ENCODE measurements at regions not wholly inside any gene's neighbourhood (a gene's known extent, or its start where the extent isn't known, plus 50 kb on each side); places are given as distances from the start of the nearest gene placed in this dataset.

GRCh38 chr4:52423967-52424366, 235.1 kb downstream of the USP46 start:
- Histone ChIP-seq H3K4me2 (ENCODE audit: low read depth, low read length) (peak overlapping the region; percentile 40; the same call in 1 of the 2 replicates), H2BK15ac (ENCODE audit: low read depth, low read length) (no peak overlapping the region), H4K5ac (ENCODE audit: low read depth, low read length) (no peak overlapping the region), H3K4ac (ENCODE audit: low read depth, low read length) (no peak overlapping the region), H3K23ac (ENCODE audit: low read depth, low read length) (no peak overlapping the region), H3K4me1 (ENCODE audit: control insufficient read depth, insufficient read depth, low read length) (no peaks in the 10 kb centered on the region), H4K20me1 (ENCODE audit: insufficient read depth, low read length) (no peaks in the 10 kb centered on the region), H4K91ac (ENCODE audit: insufficient read depth, low read depth, low read length) (no peak overlapping the region), H2BK5ac (ENCODE audit: low read depth, low read length, poor library complexity, severe bottlenecking) (no peak overlapping the region), H2BK120ac (ENCODE audit: low read depth, low read length) (no peak overlapping the region), H3K56ac (ENCODE audit: extremely low read depth, insufficient read depth, low read length) (no peak overlapping the region), H4K8ac (ENCODE audit: low read depth in 2 of 2, low read length in 2 of 2) (no peak overlapping the region), H3K9me1 (ENCODE audit: insufficient read depth, low read length) (no peaks in the 10 kb centered on the region; the same call in 1 of the 2 replicates), H2BK20ac (ENCODE audit: low read depth, low read length) (no peak overlapping the region), H3K9me3 (ENCODE audit: control insufficient read depth, insufficient read depth, low read length) (no peaks in the 10 kb centered on the region), H3K79me1 (ENCODE audit: low read depth in 1 of 2, low read length in 2 of 2) (no peaks in the 10 kb centered on the region), H2AK5ac (ENCODE audit: low read depth, low read length) (no peak overlapping the region), H3K18ac (ENCODE audit: low read depth, low read length) (no peak overlapping the region), H3K4me3 (ENCODE audit: insufficient read depth, low read depth, low read length) (no peak overlapping the region), H3K9ac (ENCODE audit: low read depth, low read length) (no peak overlapping the region), H2AK9ac (replicated peaks; ENCODE audit: low read depth, low read length, poor library complexity) (no peak overlapping the region), H3K36me3 (ENCODE audit: control insufficient read depth, insufficient read depth, low read length) (no peaks in the 10 kb centered on the region), H3K27ac (ENCODE audit: insufficient read depth, low read length) (no peak overlapping the region), H3K27me3 (ENCODE audit: control insufficient read depth, insufficient read depth, low read length) (no peaks in the 10 kb centered on the region), H2AFZ (replicated peaks; ENCODE audit: low read length, poor library complexity) (no peak overlapping the region), H3K14ac (replicated peaks; ENCODE audit: low read depth, low read length) (no peak overlapping the region)
- DNase-seq (no peak), ATAC-seq (ENCODE audit: low read depth) (no peak)
- dilution Hi-C loops (cut with HindIII; ENCODE audit: low sequenced_read_pairs, unreplicated experiment) (no loop called here), in situ Hi-C loops (cut with MboI; ENCODE audit: low sequenced_read_pairs) (no loop called here), intact Hi-C loops (cut with micrococcal nuclease) (no loop called here)
- ChIA-PET CTCF (no interaction called here), POLR2A (ENCODE audit: unreplicated experiment) (no interaction called here)
- WGBS, 2 experiments (ENCODE audit: extremely low coverage in 2 of 2, insufficient read length in 1 of 2) = no CpG with 5 or more reads among the region's 4 CpGs
- no TSS peak for BruUV-seq (replicated peaks)
- TF ChIP-seq CTCF (conservative IDR thresholded peaks at IDR 0.05; ENCODE audit: low read depth, low read length) (no peak), POLR2A (IDR thresholded peaks at IDR 0.05; ENCODE audit: low read depth, low read length) (no peak), MAFK (IDR thresholded peaks at IDR 0.05; ENCODE audit: low read depth, low read length) (no peak), MXI1 (IDR thresholded peaks at IDR 0.05; ENCODE audit: borderline replicate concordance, low read depth, low read length) (no peak), RFX5 (IDR thresholded peaks at IDR 0.05; ENCODE audit: low read depth, low read length) (no peak)
